Epidermal melanocyte (primary cell): ENCODE measurements at regions not wholly inside any gene's neighbourhood (a gene's known extent, or its start where the extent isn't known, plus 50 kb on each side); places are given as distances from the start of the nearest gene placed in this dataset.

Experiments
- DNase-seq: peaks from one replicate; pipeline ENCODE4 v3.0.0; 2011; ENCODE audit warnings: low spot score; ENCODE audit not compliant: insufficient read length

DNA sequence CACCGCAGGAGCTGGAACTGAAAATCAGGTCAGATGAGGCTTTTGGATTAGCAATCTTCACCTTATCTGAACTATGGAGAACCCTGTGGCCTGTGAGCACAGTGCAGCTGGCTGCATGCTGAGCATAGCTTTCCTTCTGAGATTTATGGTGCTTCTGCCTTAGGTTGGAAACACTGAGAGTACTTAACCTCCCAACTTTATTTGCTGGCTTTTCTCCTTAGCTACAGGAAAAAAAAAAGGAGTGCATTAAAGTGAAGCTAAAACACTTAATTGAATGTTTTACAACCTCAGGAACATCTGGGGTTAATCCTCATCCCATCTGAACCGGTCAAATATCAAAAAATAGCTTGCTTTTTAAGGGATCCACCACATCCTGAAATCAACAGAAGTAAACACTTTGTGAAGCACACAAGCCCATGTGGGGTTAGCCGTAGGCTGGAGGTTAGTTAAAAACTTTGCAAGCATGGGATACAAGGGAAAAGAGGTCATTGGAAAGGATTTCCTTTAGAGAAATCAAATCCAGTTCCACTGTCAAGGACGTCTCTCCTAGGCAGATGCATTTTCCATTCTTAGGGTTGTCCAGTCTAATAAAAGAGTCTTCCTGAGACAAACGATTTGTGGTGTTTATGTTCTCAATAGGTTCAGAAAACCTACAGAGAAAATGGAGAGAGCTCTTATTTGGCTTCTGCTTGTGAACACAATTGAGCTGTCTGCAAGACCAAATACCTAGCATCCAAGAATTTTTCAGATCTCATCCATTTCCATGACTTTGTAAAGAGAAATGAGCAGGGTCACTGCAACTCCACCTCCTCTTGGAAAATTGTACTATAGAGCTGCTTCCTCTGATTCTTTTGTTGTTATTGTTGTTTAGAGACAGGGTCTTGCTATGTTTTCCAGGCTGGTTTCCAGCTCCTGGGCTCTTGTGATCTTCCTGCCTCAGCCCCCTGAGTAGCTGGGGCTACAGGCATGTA, 470.4 kb upstream of the IGFBP3 start:
- no peak for DNase-seq

DNA sequence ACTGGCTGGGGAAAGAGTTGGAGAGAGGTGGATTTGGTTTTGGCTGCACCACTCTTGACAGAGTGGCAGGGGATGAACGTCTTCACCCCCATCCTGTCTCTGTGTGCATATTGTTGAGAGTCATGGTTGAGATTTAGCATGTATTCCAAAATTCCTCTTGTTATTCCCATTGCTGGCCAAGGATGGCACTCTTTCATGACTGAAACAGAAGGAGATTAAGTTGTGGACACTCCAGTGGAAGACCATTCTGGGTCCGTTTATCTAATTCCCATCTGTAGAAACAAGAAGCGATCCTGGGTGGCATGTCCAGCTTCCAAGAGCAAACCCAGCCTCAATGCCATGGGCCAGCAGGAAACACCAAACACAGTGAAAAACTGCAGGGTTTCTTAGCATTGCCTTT, 469.0 kb upstream of the IGFBP3 start:
- no peak for DNase-seq

DNA sequence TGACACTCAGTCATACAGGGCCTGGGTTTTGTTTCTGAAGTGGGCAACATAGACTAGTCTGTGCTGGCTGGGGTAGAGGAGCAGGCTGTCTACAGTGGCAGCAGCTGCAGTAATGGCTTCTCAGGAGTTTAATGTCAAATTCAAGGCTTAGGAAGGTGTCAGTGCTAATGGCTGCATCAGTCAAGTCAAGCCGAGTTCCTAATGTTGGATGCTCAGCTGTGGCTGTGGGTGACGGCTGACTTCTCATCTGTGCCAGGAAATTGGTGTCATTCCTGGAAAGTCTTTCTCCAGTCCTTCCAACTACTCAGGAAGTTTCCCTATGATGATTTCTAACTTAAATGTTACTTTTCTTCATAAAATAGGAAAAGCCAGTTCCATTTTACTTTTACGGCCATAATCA, 468.1 kb upstream of the IGFBP3 start:
- no peak for DNase-seq

DNA sequence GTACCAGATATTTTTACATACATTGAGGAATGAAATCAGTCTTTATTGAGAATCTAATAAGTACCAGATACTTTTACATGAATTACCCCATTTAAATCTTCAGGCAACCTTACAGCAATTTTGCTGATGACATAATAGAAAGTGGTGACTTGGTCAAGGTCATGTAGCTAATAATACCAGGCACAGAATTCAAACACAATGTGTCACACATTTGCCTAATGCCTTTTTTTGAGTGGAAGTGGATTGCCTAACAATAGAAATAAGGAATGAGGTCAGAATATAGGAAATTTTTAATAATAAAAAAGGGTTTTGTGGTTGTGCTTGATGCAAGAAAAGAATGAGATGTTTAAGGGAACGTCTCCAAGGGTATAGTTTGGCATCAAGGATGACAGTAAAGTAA, 466.6 kb upstream of the IGFBP3 start:
- DNase-seq: no peak

DNA sequence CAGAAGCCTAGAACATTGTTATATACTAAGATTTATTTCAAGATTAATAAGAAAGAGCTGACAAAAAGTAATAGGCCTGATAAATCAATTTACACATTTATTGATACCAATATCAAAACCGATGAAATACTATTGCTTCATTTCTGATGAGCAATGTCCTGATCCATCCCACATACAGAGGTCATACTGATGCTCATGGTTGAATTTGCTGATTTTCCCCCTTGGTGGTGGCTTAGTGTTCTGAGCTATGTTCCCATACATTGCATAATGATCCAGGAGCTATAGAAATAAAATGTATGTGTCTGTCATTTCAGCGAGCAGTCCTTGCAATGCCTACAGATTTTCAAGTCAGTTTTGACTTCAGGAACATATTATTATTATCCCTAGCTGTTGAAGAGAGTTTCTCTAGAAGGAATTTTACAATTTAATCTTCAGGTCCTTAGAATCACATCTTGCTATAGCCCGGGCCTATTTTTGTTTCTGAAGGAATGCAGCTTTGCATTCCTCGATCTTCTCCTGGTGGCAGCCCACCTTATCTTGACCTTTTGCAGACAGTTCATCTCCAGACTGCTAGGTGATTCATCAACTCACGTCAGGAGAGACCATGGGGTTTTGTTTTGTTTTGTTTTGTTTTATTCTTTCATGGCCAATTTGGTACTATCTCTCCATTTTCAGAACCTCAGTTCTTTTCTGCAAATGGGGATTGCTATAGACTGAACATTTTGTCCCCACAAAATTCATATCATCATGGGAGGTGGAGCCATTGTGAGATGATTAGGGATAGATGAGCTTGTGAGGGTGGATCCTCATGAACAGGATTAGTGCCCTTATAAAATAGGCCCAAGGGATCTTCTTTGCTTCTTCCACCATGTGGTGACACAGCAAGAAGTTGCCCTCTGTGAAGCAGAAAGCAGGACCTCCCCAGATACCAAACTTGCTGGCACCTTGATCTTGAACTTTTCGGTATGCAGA, 465.6 kb upstream of the IGFBP3 start:
- DNase-seq: no peak

DNA sequence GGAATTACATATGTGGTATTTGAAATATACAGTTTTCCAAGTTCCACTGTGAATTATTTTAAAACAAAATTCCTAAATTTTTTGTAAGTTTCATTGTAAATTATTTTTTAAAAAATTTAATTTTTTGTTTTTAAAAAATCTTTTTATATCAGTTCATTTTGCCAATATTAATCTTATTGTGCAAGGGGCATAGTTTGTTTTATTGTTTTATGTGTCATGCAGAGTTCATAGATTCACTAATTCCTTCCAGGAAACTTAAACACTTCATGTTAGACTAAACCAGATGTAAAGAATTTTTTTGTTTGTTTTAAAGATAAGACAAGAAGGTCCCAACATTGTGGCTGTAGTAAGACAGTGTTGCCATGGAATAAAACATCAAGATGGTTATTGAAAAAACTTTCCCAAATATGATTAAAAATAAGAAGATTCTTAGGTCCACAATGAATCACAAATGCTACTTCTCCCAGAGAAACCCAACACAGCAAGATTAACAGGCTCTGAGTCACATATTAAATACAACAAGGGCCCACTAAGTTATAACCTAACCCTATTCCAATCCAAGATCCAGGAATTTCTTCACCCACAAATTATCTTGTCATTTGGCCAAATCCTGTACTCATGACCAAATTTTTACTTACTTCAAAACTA, 464.7 kb upstream of the IGFBP3 start:
- no peak for DNase-seq

DNA sequence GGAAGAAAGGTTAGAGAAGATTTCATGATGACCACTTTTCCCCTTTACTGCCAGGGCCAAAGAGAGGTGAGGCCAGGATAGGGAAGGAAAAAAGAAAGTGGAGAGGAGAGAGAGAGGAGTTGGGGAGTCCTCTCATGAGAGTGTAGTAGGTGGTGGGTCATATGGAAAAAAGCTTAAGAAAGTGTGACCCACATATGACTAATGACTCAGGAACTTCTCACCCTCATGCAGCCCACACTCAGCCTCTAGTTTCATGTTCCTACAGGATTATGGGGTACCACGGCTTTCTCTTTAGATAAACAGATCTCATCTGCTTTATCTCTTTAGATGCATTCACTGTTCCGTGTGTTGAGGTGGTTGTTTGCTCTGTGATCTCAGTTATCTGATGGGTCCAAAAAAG, 462.5 kb upstream of the IGFBP3 start:
- no peak for DNase-seq

DNA sequence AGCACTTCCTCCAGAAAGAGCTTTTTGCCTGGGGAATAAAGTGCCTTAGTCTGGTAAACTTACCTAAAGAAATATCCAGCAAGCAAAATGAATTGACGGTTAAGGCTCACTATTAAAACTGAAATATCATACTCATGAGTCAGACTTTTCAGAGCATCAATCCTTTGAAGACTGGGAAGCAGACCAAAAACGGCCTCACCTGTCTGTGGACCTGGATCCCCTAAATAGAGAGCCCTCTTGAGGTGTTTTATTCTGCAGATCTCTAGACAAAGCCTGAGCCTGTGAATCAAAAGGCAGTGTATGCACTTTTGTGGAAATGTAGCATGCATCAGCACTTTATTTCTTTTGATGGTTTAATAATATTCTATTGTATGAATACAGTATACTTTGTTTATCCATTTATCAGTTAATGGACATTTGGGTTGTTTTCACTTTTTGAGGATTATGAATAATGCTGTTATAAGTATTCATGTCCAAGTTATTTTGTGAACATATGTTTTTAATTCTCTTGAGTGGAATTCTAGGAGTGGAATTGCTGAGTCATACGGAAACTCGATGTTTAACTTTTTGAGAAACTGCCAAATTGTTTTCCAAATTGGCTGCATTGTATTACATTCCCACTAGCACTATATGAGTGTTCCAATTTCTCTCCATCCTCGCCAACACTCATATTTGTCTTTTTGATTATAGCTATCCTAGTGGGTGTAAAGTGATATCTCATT, 449.0 kb upstream of the IGFBP3 start:
- no peak for DNase-seq

DNA sequence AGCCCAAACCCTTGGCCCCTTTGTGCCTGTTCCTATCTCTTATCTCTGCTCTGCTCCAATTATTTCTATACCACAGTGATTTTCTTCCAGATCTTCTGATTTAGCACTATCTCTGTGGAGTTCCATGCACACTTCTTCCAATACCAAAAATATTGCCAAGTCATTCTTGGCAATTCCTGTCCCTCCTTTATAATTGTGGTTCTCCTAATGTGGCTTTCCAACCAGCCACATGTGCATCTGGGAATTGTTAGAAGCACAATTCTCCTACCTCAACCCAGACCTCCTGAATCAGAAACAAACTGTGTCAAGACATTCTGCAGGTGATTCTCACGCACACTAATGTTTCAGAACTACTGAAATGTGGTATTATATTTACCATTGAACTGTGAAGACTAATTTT, 447.8 kb upstream of the IGFBP3 start:
- DNase-seq: no peak

DNA sequence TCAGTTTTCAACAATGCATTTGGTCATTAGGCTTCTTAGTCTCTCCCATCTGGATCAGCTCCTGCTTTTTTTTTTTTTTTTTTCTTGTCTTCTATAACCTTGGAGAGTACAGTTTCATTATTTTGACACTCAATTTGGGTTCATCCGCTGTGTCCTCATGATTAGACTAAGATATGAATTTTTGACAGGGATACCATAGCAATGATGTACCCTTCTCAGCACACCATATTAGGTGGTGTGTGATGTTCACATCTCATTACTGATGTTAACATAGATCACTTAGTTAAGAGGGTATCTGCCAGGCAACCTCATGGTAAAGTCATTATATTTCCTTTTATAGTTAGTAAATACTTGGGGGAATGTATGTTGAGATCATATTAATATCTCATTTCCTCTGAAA, 445.5 kb upstream of the IGFBP3 start:
- DNase-seq: no peak

DNA sequence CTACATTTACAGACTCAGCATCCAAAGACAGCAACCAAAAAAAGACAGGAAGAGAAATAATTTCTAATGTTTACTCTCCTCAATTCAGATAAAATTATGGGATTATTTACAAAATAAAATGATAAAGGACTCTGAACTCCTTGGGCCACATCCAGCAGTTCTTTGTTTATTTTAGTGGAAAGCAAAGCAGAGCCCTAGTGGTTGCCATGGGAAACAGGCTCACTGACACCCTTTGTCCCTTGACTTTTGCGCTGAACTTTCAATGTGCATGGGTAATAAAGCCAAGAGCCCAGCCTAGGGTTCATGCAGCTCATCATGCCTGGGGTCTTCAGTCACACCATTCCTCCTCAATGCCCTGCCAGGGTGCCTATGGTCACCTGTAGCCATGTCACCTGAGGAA, 442.6 kb upstream of the IGFBP3 start:
- no peak for DNase-seq

DNA sequence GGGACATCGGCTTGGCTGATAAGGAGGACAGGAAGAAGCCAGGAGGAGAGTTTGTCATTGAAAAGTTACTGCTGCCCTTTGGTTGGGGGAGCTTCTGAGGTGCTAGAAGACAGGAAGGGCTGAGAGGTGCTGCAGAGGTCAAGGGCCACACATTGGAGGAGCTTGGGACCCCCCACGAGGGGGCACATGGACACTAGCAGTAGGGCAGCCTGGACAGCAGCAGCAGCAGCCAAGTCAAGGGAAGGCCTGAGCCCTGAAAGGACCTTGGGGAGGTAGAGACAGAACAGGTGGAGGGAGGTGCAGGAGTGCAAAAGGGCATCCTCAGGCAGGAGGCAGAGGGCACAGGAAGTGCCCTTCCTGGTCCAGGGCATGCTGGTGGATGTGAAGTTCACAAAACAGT, 439.7 kb upstream of the IGFBP3 start:
- DNase-seq: no peak

DNA sequence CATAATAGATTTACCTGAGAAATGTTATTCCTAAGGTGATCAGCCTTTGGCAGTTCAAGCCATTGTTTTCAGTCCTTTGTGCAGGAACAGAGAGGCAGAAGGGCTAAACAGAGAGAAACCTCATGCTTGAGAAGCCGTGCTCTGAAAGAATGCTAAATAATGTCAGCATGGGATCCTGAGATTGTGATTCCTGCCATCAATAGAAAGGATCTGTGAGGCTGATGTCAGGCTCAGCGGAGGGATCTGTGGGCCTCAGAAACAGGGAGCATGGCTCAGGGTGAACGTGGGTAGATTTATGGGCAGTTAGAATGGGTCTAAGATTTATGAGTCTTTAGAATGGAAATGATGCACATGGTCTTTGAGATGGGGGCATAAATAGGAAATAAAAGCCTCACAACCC, 439.2 kb upstream of the IGFBP3 start:
- no peak for DNase-seq

DNA sequence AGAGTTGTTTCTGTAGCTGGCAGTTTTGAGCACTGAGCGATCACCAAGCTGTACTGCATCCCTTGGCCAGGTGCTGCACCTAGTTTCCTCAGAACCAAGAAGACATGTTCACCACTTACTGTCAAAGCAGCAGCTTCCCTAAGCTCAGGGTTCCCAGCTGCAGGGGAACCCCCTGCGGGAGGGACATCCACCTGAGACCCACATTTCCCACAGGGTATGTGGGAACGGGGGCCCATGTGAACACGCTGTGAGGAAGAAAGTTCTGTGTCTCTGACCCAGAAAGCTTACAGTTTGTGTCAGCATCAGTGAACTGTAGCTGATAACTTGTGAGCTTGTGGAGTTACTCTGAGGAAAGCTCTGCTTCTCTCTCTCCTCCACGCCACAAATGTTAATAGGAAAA, 436.8 kb upstream of the IGFBP3 start:
- DNase-seq: no peak

DNA sequence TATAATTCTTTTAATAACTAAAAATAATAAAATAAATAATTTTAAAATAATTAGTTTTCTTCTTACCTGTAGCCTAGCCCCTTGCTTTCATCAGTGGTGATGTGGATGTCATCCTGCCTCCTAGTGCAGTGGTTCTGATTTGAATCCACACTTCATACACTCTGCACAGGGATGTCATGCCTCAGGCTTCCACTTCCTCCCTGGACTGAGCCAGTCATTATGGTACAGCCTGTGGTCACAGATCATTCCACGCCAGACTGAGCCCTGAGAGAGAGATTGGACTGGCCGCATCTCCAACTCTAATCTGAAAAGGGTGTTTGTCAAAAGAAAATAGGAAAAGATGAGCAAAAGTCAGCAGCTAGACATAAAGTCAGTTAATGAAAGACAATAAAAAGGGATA, 436.2 kb upstream of the IGFBP3 start:
- no peak for DNase-seq

DNA sequence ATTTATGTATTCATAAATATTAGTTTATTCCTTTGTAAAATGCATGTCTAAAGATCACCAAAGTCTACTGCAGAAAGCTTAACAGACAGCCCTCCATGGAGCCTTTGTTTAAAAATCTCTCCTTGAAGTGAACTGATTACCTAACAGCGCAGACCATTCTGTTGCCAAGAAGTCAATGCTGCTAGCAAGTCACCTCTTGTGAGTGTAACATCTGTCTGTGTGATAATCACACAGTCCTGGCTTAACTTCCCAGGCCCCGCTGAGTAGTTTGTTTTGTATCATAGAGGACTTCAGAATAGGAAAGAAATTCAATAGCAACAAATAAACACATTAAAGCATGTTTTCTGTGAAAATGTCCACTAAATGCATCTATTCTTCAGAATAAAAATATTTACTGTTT, 435.3 kb upstream of the IGFBP3 start:
- DNase-seq: no peak

DNA sequence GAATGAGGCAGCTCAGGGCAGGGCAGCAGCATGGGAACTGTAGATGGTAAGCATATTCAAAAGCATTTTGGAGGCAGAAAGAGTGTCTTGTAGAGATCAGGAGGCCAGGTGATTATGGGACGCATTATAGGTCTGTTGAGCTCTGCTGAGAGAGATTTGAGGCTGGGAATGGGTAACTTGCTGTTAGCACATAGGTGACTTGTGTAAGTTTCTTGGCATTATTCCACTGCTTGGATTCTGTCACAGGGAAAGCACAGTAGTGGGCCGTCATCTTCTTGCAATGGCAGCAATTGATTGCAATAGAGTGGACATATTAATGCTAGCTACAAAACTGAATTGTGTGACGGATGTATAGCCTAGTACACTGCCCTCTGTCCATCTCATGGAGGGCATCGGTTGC, 434.3 kb upstream of the IGFBP3 start:
- no peak for DNase-seq

DNA sequence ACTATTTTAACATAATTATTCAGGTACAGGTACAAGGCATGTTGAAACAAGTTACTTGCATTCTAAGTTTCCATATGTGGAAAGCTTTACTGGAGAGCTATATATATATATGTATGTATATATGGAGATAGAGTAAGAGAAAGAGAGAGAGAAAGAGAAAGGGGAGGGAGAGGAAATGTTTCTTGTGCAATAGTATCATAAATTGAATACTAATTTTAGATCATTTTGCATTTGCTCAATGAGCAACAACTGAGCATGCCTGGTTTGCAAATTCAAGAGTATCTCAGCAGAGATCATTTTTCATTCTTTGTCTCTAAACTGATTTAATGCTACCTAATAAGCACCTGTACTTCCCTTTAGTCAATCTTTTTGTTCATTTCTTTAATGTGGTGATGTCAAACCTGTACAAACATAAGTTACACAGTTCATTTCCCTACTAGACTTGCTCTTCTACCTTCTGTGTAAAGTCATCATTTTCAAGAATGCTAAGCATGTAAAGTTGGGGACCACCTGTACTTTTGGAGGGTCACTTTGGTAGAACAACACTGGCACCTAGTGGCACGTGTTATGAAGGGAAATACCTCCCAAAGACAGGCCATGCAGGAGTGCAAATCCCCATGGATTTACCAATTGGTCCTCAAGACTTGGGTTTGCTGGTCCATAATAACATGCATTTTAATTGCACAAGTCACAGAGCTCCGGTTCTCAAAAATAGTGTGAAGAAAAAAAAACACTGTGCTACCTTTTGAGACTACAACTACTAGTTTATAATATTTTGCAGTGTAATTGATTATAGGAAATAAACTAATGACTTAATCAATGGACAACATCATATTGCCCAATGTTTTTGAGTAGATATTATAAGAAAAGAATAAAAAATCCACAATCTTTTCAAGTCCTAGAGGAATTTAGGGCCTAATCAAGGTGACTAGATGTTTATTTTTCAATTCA, 431.2 kb upstream of the IGFBP3 start:
- peak; percentile 58 for DNase-seq

DNA sequence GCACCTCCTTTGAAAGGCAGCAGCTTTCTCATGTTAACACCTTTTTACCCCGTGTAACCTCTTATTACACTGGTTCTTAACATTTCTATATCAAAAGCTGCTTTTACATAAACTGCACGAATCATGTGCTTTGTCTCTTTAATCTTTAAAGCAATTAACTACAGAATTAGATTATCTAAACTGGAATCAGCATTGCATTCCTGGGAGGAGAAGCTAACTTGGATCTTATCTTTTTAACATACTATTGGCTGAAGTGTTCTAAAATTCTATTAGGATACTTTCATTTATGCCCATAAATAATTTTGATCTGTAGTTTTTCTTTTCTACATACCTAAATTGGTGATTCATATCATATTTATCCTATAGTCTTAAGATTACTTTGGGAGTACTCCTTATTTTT, 428.4 kb upstream of the IGFBP3 start:
- DNase-seq: no peak

DNA sequence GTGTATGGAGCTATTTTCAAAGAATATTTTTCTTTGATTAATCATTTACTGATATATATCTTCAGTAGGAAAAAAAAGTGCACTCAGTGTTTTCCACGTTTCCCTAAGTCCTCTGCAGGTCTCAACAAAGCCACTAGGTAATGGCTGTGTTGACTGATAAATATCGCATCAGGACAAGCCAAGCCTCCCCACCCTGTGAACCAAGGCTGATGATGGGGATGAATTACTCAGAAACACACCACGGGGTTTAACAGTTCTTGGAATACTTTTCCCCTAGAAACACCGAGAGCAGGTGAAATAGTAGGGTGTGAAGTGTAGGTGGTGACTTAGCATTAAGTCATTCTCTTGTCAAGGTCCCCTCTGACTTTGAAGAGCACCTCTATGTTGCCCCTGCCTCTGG, 423.5 kb upstream of the IGFBP3 start:
- no peak for DNase-seq
